ENCODE measurements at regions not wholly inside any gene's neighbourhood (a gene's known extent, or its start where the extent isn't known, plus 50 kb on each side); places are given as distances from the start of the nearest gene placed in this dataset.

DNA sequence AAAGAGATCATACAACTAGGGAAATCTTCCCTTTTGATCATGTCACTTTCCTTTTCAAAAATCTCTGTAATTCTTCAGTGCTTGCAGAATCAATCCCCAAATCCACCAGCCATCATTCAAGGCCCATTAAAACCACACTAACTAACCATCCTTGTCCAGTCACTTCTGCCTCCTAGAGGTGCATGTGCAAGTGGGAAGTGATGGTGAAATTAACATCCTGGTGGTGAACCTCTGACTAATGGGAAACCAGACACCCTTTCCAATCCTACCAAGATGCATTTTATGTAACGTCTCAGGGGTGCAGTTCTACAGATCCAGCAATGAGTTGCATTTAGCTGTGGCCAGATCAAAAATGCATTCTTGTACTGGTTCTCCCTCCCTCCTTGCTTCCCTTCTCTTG, 341.8 kb downstream of the RAPGEF2 start:
- Mint-ChIP-seq H3K9me3 (no peaks in the 10 kb centered on the region), H3K27me3 (ENCODE audit: low read depth) (no peaks in the 10 kb centered on the region), H3K36me3 (ENCODE audit: low read depth) (no peaks in the 10 kb centered on the region), H3K4me3 (no peak overlapping the region), H3K4me1 (peaks cover 14% of the 10 kb centered on the region), H3K27ac (ENCODE audit: unreplicated experiment) (no peak overlapping the region)
- TF ChIP-seq, protein P1, sequence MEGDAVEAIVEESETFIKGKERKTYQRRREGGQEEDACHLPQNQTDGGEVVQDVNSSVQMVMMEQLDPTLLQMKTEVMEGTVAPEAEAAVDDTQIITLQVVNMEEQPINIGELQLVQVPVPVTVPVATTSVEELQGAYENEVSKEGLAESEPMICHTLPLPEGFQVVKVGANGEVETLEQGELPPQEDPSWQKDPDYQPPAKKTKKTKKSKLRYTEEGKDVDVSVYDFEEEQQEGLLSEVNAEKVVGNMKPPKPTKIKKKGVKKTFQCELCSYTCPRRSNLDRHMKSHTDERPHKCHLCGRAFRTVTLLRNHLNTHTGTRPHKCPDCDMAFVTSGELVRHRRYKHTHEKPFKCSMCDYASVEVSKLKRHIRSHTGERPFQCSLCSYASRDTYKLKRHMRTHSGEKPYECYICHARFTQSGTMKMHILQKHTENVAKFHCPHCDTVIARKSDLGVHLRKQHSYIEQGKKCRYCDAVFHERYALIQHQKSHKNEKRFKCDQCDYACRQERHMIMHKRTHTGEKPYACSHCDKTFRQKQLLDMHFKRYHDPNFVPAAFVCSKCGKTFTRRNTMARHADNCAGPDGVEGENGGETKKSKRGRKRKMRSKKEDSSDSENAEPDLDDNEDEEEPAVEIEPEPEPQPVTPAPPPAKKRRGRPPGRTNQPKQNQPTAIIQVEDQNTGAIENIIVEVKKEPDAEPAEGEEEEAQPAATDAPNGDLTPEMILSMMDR (conservative IDR thresholded peaks at IDR 0.05): peak; percentile 17
- no peak for DNase-seq (ENCODE audit: low read depth, low spot score)

DNA sequence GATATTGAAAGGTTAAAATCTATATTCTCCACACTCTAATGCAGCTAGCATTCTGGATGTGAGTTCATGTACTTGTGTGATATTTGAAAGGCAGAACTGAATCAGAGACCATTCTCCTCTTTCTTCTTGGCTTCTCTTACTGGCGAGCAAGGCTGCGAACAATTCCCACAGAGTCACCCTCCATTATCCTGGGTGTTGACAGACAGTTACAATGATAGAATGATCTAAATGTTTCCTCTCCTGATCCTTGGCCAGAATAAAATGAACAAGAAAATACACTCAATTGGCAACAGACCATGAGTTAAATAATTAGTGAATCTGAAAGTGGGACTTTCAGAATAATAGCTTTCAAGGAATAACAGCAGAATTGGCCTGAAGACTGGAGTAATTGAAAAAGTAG, 342.8 kb downstream of the RAPGEF2 start:
- H3K36me3 Mint-ChIP-seq (ENCODE audit: low read depth): no peaks in the 10 kb centered on the region

DNA sequence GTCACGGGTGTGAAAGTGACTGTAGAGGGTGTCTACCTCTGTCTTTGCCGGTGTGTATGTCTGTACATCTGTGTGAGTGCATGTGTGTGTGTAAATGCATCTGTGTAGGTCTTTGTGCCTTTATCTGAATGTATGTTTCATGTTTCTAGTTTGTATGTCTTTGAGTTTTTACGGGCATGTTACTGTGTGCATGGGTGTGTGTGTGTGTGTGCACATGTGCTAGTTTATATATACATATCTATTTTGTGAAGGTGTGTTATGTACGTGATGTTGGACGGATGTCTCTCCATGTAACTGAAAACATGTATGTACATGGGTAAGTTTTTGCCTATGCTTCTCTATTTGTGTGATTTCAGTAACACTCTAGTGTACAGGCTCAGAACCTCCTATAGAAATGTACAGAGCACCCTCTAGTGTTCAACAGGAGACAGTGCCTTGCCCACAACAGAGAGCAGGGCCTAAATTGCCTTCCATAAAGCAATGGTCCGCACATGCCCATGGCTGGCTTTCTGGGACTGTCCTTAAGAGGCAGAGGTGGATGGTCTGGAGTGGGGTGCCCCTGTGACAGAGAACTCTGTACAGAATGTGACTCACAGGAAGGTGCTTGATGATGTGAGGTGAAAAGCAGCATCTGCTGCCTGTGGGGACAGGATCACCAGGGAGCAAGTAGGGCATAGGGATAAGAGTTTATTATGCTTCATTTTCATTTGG, 343.5 kb downstream of the RAPGEF2 start:
- TF ChIP-seq, protein P1 (conservative IDR thresholded peaks at IDR 0.05): peak; percentile 90
- Mint-ChIP-seq H3K27ac (ENCODE audit: unreplicated experiment) (no peak overlapping the region), H3K27me3 (ENCODE audit: low read depth) (no peaks in the 10 kb centered on the region), H3K4me1 (peaks cover 14% of the 10 kb centered on the region), H3K4me3 (no peak overlapping the region), H3K36me3 (ENCODE audit: low read depth) (no peaks in the 10 kb centered on the region), H3K9me3 (no peaks in the 10 kb centered on the region)
- peak; percentile 41 for DNase-seq (ENCODE audit: low read depth, low spot score)

More for the DNA sequence above, 342.8 kb downstream of the RAPGEF2 start:
- no peaks in the 10 kb centered on the region for H3K27me3 Mint-ChIP-seq (ENCODE audit: low read depth)
- H3K27ac Mint-ChIP-seq (ENCODE audit: unreplicated experiment): no peak overlapping the region
- TF ChIP-seq, protein P1 (conservative IDR thresholded peaks at IDR 0.05): no peak
- peaks cover 14% of the 10 kb centered on the region for H3K4me1 Mint-ChIP-seq
- H3K9me3 Mint-ChIP-seq: no peaks in the 10 kb centered on the region
- no peak for DNase-seq (ENCODE audit: low read depth, low spot score)
- H3K4me3 Mint-ChIP-seq: no peak overlapping the region

DNA sequence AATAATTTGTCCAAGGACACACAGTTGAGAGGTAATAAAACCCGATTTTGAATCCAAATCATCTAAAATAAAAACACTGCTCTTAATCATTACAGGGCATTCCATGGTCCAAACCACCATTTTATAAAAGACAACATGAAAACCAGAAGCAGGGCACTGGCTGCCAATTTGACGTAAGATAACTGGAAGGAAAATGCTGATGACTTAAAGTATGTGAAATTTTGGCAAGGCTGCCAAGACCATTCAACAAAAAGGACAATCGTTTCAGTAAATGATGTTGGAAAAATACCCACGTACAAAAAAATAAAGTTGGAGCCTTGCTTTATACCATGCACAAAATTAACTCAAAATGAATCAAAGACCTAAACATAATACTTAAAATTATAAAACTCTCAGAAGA, 344.4 kb downstream of the RAPGEF2 start:
- TF ChIP-seq, protein P1 (conservative IDR thresholded peaks at IDR 0.05): no peak
- H3K27me3 Mint-ChIP-seq (ENCODE audit: low read depth): no peaks in the 10 kb centered on the region
- H3K4me3 Mint-ChIP-seq: no peak overlapping the region
- no peak overlapping the region for H3K27ac Mint-ChIP-seq (ENCODE audit: unreplicated experiment)
- no peaks in the 10 kb centered on the region for H3K9me3 Mint-ChIP-seq
- peaks cover 14% of the 10 kb centered on the region for H3K4me1 Mint-ChIP-seq
- H3K36me3 Mint-ChIP-seq (ENCODE audit: low read depth): no peaks in the 10 kb centered on the region
- no peak for DNase-seq (ENCODE audit: low read depth, low spot score)

DNA sequence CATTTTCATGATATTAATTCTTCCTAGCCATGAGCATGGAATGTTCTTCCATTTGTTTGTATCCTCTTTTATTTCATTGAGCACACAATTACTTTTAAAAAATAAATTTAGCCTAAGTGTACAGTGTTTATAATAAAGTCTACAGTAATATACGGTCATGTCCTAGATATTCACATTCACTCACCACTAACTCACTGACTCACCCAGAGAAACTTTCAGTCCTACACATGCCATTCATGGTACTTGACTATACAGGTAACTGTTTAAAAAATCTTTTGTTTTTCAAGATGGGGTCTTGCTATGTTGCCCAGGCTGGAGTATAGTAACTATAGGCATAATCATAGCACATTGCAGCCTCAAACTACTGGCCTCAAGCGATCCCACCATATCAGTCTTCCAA, 348.1 kb downstream of the RAPGEF2 start:
- TF ChIP-seq, protein P1 (conservative IDR thresholded peaks at IDR 0.05): no peak
- Mint-ChIP-seq H3K36me3 (ENCODE audit: low read depth) (no peaks in the 10 kb centered on the region), H3K9me3 (no peaks in the 10 kb centered on the region), H3K27ac (ENCODE audit: unreplicated experiment) (no peak overlapping the region), H3K4me1 (peaks cover 14% of the 10 kb centered on the region), H3K4me3 (no peak overlapping the region), H3K27me3 (ENCODE audit: low read depth) (no peaks in the 10 kb centered on the region)
- DNase-seq (ENCODE audit: low read depth, low spot score): no peak

All from neural crest cell (in vitro differentiated cells).